ENCODE measurements at regions not wholly inside any gene's neighbourhood (a gene's known extent, or its start where the extent isn't known, plus 50 kb on each side); places are given as distances from the start of the nearest gene placed in this dataset.
A peak's percentile ranks its signal among the peaks of the same experiment; 100 is the strongest.

DNA sequence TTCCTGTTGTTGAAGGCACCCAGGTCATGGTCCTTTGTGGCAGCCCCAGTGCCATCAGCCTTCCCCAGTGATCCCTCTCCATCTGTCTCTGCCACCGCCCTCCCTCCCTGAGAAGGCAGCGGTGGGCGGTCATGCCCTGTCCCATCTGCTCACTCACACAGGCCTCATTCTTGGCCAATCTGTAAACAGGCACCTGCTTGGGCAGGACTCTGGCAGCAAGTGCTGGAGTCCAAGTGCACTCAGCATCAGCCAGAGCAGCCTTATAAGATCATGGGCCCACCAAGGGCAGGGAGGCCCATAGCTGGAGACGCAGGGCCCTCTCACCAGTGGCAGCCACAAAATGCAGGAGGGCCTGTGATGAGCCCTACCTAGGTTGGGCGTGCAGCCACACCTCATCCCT is 140.9 kb downstream of the TWIST2 start:
- no peaks in the 10 kb centered on the region for H3K4me1 ChIP-seq (ENCODE audit: control insufficient read depth in 1 of 2, insufficient read depth in 2 of 2, low read length in 2 of 2)
- no peaks in the 10 kb centered on the region for H3K27me3 ChIP-seq (ENCODE audit: control insufficient read depth in 1 of 2, insufficient read depth in 2 of 2, low read length in 1 of 2)
- ATAC-seq (ENCODE audit: low FRiP score) = no peak
- no peaks in the 10 kb centered on the region for H3K36me3 ChIP-seq (ENCODE audit: control insufficient read depth in 1 of 2, insufficient read depth in 2 of 2, low read length in 1 of 2)
- H3K9me3 ChIP-seq (ENCODE audit: control insufficient read depth, low read length) = no peaks in the 10 kb centered on the region
- no peak overlapping the region for H3K4me3 ChIP-seq (ENCODE audit: low read length in 2 of 2)
- no peak for DNase-seq
- intact Hi-C loops (cut with DNase I) = no loop called here
- WGBS, 2 donors = 96% methylated on average over 5 of the region's 5 CpGs
- no peak overlapping the region for H3K27ac ChIP-seq (ENCODE audit: low read depth in 1 of 2, low read length in 2 of 2)

DNA sequence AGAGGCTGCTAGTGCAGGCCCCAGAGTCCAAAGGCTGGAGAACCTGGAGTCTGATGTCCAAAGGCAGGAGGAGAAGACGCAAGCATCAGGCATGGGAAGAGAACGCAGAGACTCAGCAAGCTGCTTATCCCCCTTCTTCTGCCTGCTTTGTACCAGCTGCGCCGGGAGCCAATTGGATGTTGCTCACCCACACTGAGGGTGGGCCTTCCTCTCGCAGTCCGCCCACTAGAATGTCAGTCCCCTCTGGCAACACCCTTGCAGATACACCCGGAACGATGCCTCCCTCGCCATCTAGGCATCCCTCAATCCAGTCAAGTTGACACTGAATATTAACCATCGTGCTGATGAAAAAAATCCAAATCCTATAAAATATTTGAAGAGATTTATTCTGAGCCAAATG is 141.6 kb downstream of the TWIST2 start:
- Histone ChIP-seq H3K4me3 (ENCODE audit: low read length in 2 of 2) (no peak overlapping the region), H3K36me3 (ENCODE audit: control insufficient read depth in 1 of 2, insufficient read depth in 2 of 2, low read length in 1 of 2) (no peaks in the 10 kb centered on the region), H3K27me3 (ENCODE audit: control insufficient read depth in 1 of 2, insufficient read depth in 2 of 2, low read length in 1 of 2) (no peaks in the 10 kb centered on the region), H3K9me3 (ENCODE audit: control insufficient read depth, low read length) (no peaks in the 10 kb centered on the region), H3K4me1 (ENCODE audit: control insufficient read depth in 1 of 2, insufficient read depth in 2 of 2, low read length in 2 of 2) (no peaks in the 10 kb centered on the region), H3K27ac (ENCODE audit: low read depth in 1 of 2, low read length in 2 of 2) (no peak overlapping the region)
- ATAC-seq (ENCODE audit: low FRiP score) (no peak), DNase-seq (no peak)
- intact Hi-C loops (cut with DNase I) = no loop called here
- WGBS, 2 donors = 93 to 95% methylated on average over 10 of the region's 10 CpGs

DNA sequence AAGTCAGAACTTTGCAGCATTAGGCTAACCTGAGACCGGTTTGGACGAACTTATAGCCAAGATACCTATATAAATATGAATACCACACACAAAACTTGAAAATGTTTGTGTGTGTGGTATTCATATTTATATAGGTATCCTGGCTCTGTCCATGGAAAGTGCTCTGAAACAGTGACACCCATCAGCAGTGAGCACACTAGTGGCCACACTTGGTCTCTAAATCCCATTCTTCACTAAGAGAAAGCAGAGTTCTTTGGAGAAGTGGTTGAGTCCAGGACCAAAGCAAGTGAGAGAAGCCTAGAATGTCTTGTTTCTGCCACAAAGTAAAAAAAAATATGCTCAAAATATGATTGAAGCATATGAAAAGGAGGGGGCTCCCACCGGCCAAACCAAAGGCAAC is 146.5 kb downstream of the TWIST2 start:
- DNase-seq (no peak), ATAC-seq (ENCODE audit: low FRiP score) (no peak)
- 99 to 100% methylated on average over 3 of the region's 3 CpGs for WGBS, 2 donors
- Histone ChIP-seq H3K4me3 (ENCODE audit: low read length in 2 of 2) (no peak overlapping the region), H3K27ac (ENCODE audit: low read depth in 1 of 2, low read length in 2 of 2) (no peak overlapping the region), H3K4me1 (ENCODE audit: control insufficient read depth in 1 of 2, insufficient read depth in 2 of 2, low read length in 2 of 2) (no peaks in the 10 kb centered on the region), H3K27me3 (ENCODE audit: control insufficient read depth in 1 of 2, insufficient read depth in 2 of 2, low read length in 1 of 2) (no peaks in the 10 kb centered on the region), H3K9me3 (ENCODE audit: control insufficient read depth, low read length) (no peaks in the 10 kb centered on the region), H3K36me3 (ENCODE audit: control insufficient read depth in 1 of 2, insufficient read depth in 2 of 2, low read length in 1 of 2) (no peaks in the 10 kb centered on the region)
- intact Hi-C loops (cut with DNase I) = no loop called here

DNA sequence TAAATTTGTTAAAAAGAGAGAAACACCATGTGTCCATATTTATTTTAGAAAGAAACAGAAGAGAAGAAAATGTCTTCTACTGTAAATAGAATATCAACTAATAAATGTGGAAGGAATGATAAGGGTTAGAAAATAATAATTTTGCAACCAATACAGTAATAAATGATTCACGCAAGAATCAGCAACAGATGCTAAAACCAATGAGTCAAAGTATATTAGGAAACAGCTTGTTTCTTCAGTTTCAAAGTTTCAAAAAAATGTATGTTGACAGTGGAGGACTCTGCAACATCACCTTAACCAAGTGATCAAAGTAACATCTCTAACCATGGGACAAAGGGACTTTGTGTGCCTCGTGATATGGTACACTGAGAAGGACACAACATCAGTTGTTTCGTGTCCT is 147.0 kb downstream of the TWIST2 start:
- 94 to 96% methylated on average over 3 of the region's 3 CpGs for WGBS, 2 donors
- H3K36me3 ChIP-seq (ENCODE audit: control insufficient read depth in 1 of 2, insufficient read depth in 2 of 2, low read length in 1 of 2) = no peaks in the 10 kb centered on the region
- H3K4me3 ChIP-seq (ENCODE audit: low read length in 2 of 2) = no peak overlapping the region
- no peak for ATAC-seq (ENCODE audit: low FRiP score)
- no peak for DNase-seq
- no peaks in the 10 kb centered on the region for H3K27me3 ChIP-seq (ENCODE audit: control insufficient read depth in 1 of 2, insufficient read depth in 2 of 2, low read length in 1 of 2)
- no peaks in the 10 kb centered on the region for H3K9me3 ChIP-seq (ENCODE audit: control insufficient read depth, low read length)
- H3K4me1 ChIP-seq (ENCODE audit: control insufficient read depth in 1 of 2, insufficient read depth in 2 of 2, low read length in 2 of 2) = no peaks in the 10 kb centered on the region
- intact Hi-C loops (cut with DNase I) = no loop called here
- H3K27ac ChIP-seq (ENCODE audit: low read depth in 1 of 2, low read length in 2 of 2) = no peak overlapping the region

DNA sequence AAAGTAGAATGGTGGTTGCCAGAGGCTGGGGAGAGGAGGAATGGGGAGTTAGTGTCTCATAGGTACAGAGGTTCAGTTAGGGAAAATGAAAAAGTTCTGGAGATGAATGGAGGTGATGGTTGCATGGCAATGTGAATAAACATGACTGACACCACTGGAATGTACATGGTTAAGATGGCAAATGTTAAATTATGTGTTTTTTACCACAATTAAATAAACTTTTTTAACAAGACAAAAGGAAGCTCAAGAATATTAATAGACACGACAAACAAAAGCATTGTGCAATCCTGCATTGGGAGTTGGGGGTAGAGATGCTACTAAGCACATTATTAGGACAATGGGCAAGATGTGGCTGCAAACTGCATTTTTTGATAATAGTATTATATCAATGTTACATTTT is 147.7 kb downstream of the TWIST2 start:
- Histone ChIP-seq H3K27me3 (ENCODE audit: control insufficient read depth in 1 of 2, insufficient read depth in 2 of 2, low read length in 1 of 2) (no peaks in the 10 kb centered on the region), H3K27ac (ENCODE audit: low read depth in 1 of 2, low read length in 2 of 2) (no peak overlapping the region), H3K4me3 (ENCODE audit: low read length in 2 of 2) (no peak overlapping the region), H3K9me3 (ENCODE audit: control insufficient read depth, low read length) (no peaks in the 10 kb centered on the region), H3K4me1 (ENCODE audit: control insufficient read depth in 1 of 2, insufficient read depth in 2 of 2, low read length in 2 of 2) (no peaks in the 10 kb centered on the region), H3K36me3 (ENCODE audit: control insufficient read depth in 1 of 2, insufficient read depth in 2 of 2, low read length in 1 of 2) (no peaks in the 10 kb centered on the region)
- 92 to 95% methylated on average over 1 of the region's 1 CpG for WGBS, 2 donors
- intact Hi-C loops (cut with DNase I) = no loop called here
- DNase-seq (no peak), ATAC-seq (ENCODE audit: low FRiP score) (no peak)

DNA sequence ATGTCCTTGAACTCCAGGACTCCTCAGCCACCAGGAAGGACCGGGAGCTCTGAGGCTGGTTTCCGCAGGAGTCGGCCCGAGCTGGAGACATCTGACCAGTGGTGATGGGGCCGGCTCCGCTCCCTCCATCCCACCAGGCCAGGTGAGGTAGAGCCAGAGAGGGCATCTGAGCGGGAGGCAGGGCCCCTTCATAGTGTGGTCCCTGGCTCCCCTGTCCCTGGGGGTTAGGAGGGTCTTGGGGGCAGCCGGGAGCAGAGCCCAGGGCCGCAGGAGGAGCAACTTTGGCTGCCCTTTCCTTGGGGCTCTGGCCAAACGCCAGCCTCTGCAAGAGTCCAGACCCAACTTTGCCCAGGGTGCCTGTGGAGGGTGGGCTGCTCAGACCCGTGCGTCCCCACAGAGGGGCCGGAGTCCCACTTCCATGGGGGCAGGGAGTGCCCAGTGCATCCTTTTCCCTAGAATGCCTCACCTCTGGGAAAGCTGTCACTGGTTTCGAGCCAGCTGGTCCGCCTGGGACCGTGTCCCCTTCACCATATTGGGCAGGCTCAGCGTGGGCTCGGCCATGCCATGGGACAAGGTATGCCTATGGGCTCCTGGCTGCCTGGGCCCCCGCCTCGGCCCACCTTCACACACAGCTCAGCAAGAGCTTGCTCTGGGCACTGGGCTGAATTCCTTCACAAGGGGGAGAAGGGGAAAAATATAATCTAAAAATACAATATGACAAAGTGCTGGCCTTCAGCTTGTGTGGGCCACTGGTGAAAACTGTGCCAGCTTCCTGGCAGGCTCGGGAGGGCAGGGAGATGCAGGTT is 148.6 kb downstream of the TWIST2 start:
- H3K4me1 ChIP-seq (ENCODE audit: control insufficient read depth in 1 of 2, insufficient read depth in 2 of 2, low read length in 2 of 2) = no peaks in the 10 kb centered on the region
- 64 to 67% methylated on average over 21 of the region's 21 CpGs for WGBS, 2 donors
- intact Hi-C loops (cut with DNase I) = no loop called here
- no peak overlapping the region for H3K27ac ChIP-seq (ENCODE audit: low read depth in 1 of 2, low read length in 2 of 2)
- DNase-seq (peak in 1 of 2 donors; percentile 69), ATAC-seq (ENCODE audit: low FRiP score) (peak; percentile 37)
- no peaks in the 10 kb centered on the region for H3K27me3 ChIP-seq (ENCODE audit: control insufficient read depth in 1 of 2, insufficient read depth in 2 of 2, low read length in 1 of 2)
- H3K9me3 ChIP-seq (ENCODE audit: control insufficient read depth, low read length) = no peaks in the 10 kb centered on the region
- H3K4me3 ChIP-seq (ENCODE audit: low read length in 2 of 2) = no peak overlapping the region
- no peaks in the 10 kb centered on the region for H3K36me3 ChIP-seq (ENCODE audit: control insufficient read depth in 1 of 2, insufficient read depth in 2 of 2, low read length in 1 of 2)

DNA sequence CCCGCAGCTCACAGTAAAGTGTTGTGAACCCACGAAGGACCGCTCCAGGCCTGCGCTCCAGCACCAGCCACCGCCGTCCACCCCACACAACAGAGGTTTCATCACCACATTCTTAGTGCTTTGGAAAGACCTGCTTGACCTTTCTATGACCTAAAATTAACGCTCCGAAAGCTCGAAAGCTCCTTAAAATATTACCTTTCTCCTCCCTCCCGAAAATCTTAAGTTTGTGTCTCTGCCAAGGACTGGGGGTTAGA is 149.2 kb downstream of the TWIST2 start:
- H3K4me1 ChIP-seq (ENCODE audit: control insufficient read depth in 1 of 2, insufficient read depth in 2 of 2, low read length in 2 of 2) = no peaks in the 10 kb centered on the region
- ATAC-seq (ENCODE audit: low FRiP score) (no peak), DNase-seq (no peak)
- 34 to 36% methylated on average over 10 of the region's 10 CpGs for WGBS, 2 donors
- intact Hi-C loops (cut with DNase I) = no loop called here
- no peaks in the 10 kb centered on the region for H3K36me3 ChIP-seq (ENCODE audit: control insufficient read depth in 1 of 2, insufficient read depth in 2 of 2, low read length in 1 of 2)
- H3K9me3 ChIP-seq (ENCODE audit: control insufficient read depth, low read length) = no peaks in the 10 kb centered on the region
- no peak overlapping the region for H3K4me3 ChIP-seq (ENCODE audit: low read length in 2 of 2)
- H3K27ac ChIP-seq (ENCODE audit: low read depth in 1 of 2, low read length in 2 of 2) = no peak overlapping the region
- H3K27me3 ChIP-seq (ENCODE audit: control insufficient read depth in 1 of 2, insufficient read depth in 2 of 2, low read length in 1 of 2) = no peaks in the 10 kb centered on the region

DNA sequence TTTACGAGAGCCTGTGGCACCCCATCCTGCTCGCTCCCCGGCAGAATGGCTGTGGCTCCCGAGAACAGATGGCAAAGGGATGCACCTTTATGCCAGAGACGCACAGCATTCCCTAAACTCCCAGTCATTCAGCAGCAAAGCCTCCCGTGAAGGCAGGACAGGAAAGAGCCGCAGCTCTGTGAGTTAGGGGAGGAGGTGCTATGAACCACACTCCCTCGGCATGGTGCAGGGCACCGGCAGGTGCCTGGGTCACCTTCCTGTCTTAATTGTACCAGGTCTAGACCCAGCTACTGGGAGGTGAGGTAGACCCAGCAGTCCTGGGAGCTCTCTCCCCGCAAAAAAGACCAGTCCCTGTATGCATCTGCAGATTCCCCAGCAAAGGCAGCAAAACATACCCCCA is 149.8 kb downstream of the TWIST2 start:
- ATAC-seq (ENCODE audit: low FRiP score) (no peak), DNase-seq (no peak)
- no peaks in the 10 kb centered on the region for H3K4me1 ChIP-seq (ENCODE audit: control insufficient read depth in 1 of 2, insufficient read depth in 2 of 2, low read length in 2 of 2)
- no peak overlapping the region for H3K27ac ChIP-seq (ENCODE audit: low read depth in 1 of 2, low read length in 2 of 2)
- no peak overlapping the region for H3K4me3 ChIP-seq (ENCODE audit: low read length in 2 of 2)
- no peaks in the 10 kb centered on the region for H3K27me3 ChIP-seq (ENCODE audit: control insufficient read depth in 1 of 2, insufficient read depth in 2 of 2, low read length in 1 of 2)
- no peaks in the 10 kb centered on the region for H3K9me3 ChIP-seq (ENCODE audit: control insufficient read depth, low read length)
- intact Hi-C loops (cut with DNase I) = no loop called here
- H3K36me3 ChIP-seq (ENCODE audit: control insufficient read depth in 1 of 2, insufficient read depth in 2 of 2, low read length in 1 of 2) = no peaks in the 10 kb centered on the region
- 92 to 93% methylated on average over 10 of the region's 10 CpGs for WGBS, 2 donors
